K562 (cell line): ENCODE measurements at regions not wholly inside any gene's neighbourhood (a gene's known extent, or its start where the extent isn't known, plus 50 kb on each side); places are given as distances from the start of the nearest gene placed in this dataset.

ENCODE experiments used
- BCOR ChIP-seq: fragments of 450-650 bp; IDR thresholded peaks from 2 replicates; pipeline ENCODE4 v1.6.1; 2016
- PKNOX1 ChIP-seq: fragments of 450-650 bp; IDR thresholded peaks from 2 replicates; pipeline ENCODE4 v1.6.1; 2016
- SAFB2 ChIP-seq: fragments of 200-400 bp; formaldehyde crosslinking; IDR thresholded peaks from 2 replicates; pipeline ENCODE4 v1.6.1; 2018; ENCODE audit warnings: borderline replicate concordance, low read length, low read depth, moderate library complexity; ENCODE audit not compliant: severe bottlenecking
- ZNF217 ChIP-seq: sonication (generic); formaldehyde crosslinking; IDR thresholded peaks from 2 replicates; pipeline ENCODE4 v1.8.0; 2022; ENCODE audit warnings: mild to moderate bottlenecking, missing genetic modification reagents
- TF ChIP-seq, protein P1 (sequence below): fragments of 200-600 bp; sonication (generic); IDR thresholded peaks from one replicate; pipeline ENCODE4 v1.6.1; 2012; ENCODE audit warnings: mild to moderate bottlenecking, low read depth, low read length, inconsistent platforms

DNA sequence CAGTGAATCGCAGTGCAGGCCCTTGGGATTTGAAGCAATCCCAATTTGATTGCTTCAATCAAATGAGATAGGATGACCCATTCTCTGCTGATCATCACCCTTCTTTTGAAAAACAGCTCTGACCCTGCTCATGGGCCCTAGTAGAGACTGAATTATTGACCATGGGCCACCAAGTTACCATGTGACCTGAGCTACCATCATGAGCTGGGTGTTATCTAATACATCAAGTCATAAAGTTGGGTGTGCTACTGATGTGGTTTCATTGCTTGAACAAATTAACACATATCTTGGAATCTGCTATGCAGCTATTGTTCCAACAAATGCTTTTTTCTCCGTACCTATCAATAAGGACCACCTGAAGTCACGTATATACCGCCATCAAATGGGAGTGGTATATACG, 54.8 kb upstream of the CNKSR3 start (continued):
- TF ChIP-seq, protein P1, sequence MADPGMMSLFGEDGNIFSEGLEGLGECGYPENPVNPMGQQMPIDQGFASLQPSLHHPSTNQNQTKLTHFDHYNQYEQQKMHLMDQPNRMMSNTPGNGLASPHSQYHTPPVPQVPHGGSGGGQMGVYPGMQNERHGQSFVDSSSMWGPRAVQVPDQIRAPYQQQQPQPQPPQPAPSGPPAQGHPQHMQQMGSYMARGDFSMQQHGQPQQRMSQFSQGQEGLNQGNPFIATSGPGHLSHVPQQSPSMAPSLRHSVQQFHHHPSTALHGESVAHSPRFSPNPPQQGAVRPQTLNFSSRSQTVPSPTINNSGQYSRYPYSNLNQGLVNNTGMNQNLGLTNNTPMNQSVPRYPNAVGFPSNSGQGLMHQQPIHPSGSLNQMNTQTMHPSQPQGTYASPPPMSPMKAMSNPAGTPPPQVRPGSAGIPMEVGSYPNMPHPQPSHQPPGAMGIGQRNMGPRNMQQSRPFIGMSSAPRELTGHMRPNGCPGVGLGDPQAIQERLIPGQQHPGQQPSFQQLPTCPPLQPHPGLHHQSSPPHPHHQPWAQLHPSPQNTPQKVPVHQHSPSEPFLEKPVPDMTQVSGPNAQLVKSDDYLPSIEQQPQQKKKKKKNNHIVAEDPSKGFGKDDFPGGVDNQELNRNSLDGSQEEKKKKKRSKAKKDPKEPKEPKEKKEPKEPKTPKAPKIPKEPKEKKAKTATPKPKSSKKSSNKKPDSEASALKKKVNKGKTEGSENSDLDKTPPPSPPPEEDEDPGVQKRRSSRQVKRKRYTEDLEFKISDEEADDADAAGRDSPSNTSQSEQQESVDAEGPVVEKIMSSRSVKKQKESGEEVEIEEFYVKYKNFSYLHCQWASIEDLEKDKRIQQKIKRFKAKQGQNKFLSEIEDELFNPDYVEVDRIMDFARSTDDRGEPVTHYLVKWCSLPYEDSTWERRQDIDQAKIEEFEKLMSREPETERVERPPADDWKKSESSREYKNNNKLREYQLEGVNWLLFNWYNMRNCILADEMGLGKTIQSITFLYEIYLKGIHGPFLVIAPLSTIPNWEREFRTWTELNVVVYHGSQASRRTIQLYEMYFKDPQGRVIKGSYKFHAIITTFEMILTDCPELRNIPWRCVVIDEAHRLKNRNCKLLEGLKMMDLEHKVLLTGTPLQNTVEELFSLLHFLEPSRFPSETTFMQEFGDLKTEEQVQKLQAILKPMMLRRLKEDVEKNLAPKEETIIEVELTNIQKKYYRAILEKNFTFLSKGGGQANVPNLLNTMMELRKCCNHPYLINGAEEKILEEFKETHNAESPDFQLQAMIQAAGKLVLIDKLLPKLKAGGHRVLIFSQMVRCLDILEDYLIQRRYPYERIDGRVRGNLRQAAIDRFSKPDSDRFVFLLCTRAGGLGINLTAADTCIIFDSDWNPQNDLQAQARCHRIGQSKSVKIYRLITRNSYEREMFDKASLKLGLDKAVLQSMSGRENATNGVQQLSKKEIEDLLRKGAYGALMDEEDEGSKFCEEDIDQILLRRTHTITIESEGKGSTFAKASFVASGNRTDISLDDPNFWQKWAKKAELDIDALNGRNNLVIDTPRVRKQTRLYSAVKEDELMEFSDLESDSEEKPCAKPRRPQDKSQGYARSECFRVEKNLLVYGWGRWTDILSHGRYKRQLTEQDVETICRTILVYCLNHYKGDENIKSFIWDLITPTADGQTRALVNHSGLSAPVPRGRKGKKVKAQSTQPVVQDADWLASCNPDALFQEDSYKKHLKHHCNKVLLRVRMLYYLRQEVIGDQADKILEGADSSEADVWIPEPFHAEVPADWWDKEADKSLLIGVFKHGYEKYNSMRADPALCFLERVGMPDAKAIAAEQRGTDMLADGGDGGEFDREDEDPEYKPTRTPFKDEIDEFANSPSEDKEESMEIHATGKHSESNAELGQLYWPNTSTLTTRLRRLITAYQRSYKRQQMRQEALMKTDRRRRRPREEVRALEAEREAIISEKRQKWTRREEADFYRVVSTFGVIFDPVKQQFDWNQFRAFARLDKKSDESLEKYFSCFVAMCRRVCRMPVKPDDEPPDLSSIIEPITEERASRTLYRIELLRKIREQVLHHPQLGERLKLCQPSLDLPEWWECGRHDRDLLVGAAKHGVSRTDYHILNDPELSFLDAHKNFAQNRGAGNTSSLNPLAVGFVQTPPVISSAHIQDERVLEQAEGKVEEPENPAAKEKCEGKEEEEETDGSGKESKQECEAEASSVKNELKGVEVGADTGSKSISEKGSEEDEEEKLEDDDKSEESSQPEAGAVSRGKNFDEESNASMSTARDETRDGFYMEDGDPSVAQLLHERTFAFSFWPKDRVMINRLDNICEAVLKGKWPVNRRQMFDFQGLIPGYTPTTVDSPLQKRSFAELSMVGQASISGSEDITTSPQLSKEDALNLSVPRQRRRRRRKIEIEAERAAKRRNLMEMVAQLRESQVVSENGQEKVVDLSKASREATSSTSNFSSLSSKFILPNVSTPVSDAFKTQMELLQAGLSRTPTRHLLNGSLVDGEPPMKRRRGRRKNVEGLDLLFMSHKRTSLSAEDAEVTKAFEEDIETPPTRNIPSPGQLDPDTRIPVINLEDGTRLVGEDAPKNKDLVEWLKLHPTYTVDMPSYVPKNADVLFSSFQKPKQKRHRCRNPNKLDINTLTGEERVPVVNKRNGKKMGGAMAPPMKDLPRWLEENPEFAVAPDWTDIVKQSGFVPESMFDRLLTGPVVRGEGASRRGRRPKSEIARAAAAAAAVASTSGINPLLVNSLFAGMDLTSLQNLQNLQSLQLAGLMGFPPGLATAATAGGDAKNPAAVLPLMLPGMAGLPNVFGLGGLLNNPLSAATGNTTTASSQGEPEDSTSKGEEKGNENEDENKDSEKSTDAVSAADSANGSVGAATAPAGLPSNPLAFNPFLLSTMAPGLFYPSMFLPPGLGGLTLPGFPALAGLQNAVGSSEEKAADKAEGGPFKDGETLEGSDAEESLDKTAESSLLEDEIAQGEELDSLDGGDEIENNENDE = no peak
- TF ChIP-seq ZNF217 (CRISPR knock-in tag) (no peak), SAFB2 (no peak), PKNOX1 (no peak), BCOR (no peak)
